ENCODE measurements at regions not wholly inside any gene's neighbourhood (a gene's known extent, or its start where the extent isn't known, plus 50 kb on each side); places are given as distances from the start of the nearest gene placed in this dataset.
A peak's percentile ranks its signal among the peaks of the same experiment; 100 is the strongest.

GRCh38 chr2:16871411-16871810, 205.8 kb upstream of the CYRIA start:
- Mint-ChIP-seq H3K9me3 (peaks cover 3% of the 10 kb centered on the region), H3K36me3 (no peaks in the 10 kb centered on the region), H3K27me3 (peaks cover 0 to 2% of the 10 kb centered on the region in 2 donors), H3K27ac (no peak overlapping the region), H3K4me3 (no peak overlapping the region), H3K4me1 (ENCODE audit: low read depth in 2 of 2) (no peaks in the 10 kb centered on the region)
- no peak for DNase-seq (ENCODE audit: low spot score)
- no peak for ATAC-seq

GRCh38 chr2:16870491-16871076, 204.9 kb upstream of the CYRIA start:
- Mint-ChIP-seq H3K9me3 (peaks cover 3% of the 10 kb centered on the region), H3K4me3 (no peak overlapping the region), H3K4me1 (ENCODE audit: low read depth in 2 of 2) (no peaks in the 10 kb centered on the region), H3K36me3 (no peaks in the 10 kb centered on the region), H3K27me3 (peaks cover 0 to 2% of the 10 kb centered on the region in 2 donors), H3K27ac (no peak overlapping the region)
- no peak for DNase-seq (ENCODE audit: low spot score)
- ATAC-seq: no peak

DNA sequence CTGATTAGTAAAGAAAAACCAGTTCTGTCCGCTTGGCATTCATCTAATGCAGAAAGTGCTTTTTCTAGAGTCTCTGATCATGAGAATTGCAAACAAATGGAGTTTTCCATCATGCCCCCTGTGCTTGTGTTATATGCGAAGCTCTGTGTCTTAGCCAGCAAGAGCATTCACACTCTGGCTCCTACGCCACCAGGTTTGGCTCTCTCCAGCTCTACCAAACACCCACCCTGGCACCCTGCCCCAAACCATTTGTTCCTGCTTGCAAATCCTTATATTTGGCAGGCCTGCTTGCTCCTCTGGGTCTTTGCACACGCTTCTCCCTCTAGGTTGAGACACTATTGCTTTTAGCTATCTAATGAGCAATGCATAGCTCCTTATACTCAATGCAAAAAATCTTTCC, 204.1 kb upstream of the CYRIA start:
- DNase-seq (ENCODE audit: low spot score): no peak
- ATAC-seq: no peak
- peaks cover 0 to 2% of the 10 kb centered on the region in 2 donors for H3K27me3 Mint-ChIP-seq
- H3K36me3 Mint-ChIP-seq: no peaks in the 10 kb centered on the region
- H3K4me3 Mint-ChIP-seq: no peak overlapping the region
- no peaks in the 10 kb centered on the region for H3K4me1 Mint-ChIP-seq (ENCODE audit: low read depth in 2 of 2)
- peaks cover 3% of the 10 kb centered on the region for H3K9me3 Mint-ChIP-seq
- no peak overlapping the region for H3K27ac Mint-ChIP-seq

DNA sequence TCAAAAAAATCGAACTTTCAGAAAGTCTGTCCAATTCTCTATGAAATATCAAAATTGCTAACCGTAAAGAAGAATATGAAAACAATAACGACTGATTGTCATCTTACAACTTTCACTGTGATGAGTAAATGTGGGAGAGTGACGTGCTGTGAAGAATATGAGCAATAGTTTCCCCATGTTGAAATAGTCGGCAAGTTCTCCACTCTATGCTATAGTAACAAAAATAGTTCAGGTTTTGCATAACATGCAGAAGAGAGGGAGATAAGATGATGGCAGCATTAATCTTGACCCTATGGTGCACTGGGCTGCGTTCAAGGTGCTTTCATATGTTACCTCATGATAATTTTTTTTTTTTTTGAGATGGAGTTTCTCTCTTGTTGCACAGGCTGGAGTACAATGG, 196.8 kb upstream of the CYRIA start:
- ATAC-seq (no peak), DNase-seq (ENCODE audit: low spot score) (no peak)
- Mint-ChIP-seq H3K4me3 (no peak overlapping the region), H3K4me1 (ENCODE audit: low read depth in 2 of 2) (no peaks in the 10 kb centered on the region), H3K36me3 (peaks cover 6% of the 10 kb centered on the region), H3K27me3 (peaks cover 0 to 6% of the 10 kb centered on the region in 2 donors), H3K27ac (no peak overlapping the region), H3K9me3 (peaks cover 5% of the 10 kb centered on the region)

DNA sequence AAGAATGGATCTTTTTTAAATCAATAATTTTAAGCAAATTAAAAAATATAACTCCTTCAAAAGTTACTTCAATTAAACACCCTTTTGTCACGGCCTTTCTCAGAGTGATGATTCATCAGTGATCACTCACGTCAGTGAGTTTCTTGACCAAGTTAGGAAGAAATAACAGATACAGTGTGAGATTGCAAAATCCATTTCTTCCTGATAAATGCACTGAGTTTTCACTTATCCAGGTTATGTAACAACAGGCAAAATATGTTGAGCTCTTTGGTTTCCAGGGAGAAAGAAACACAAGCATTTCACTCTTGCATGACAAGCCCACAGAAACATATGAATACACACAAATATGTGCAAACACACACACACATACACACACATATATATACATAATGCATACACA, 195.9 kb upstream of the CYRIA start:
- Mint-ChIP-seq H3K4me1 (ENCODE audit: low read depth in 2 of 2) (no peaks in the 10 kb centered on the region), H3K4me3 (no peak overlapping the region), H3K36me3 (peaks cover 6% of the 10 kb centered on the region), H3K27ac (no peak overlapping the region), H3K9me3 (peaks cover 5% of the 10 kb centered on the region), H3K27me3 (peaks cover 0 to 6% of the 10 kb centered on the region in 2 donors)
- DNase-seq (ENCODE audit: low spot score) (no peak), ATAC-seq (no peak)

DNA sequence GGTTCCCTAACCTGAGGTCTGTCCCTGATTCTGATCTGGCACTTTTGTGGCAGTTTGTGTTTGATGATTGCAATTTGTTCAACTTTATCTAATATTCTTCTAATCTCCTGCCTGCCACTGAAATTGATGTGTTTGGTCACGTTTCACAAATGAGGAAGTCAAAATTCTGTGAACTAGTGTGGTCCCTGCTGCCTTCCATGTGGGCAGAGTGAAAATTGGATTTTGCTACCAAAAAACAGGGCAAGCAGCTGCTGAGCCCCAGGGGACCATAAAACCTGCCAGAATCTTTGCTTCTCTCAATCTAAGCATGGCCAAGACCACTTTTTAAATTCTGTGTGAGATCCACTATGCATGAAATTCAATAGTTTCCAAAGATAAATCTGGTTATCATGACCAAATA, 195.5 kb upstream of the CYRIA start:
- Mint-ChIP-seq H3K4me3 (no peak overlapping the region), H3K27me3 (peaks cover 0 to 6% of the 10 kb centered on the region in 2 donors), H3K27ac (no peak overlapping the region), H3K36me3 (peaks cover 6% of the 10 kb centered on the region), H3K4me1 (ENCODE audit: low read depth in 2 of 2) (no peaks in the 10 kb centered on the region), H3K9me3 (peaks cover 5% of the 10 kb centered on the region)
- ATAC-seq: no peak
- DNase-seq (ENCODE audit: low spot score): no peak

GRCh38 chr2:16860627-16861026, 195.0 kb upstream of the CYRIA start:
- Mint-ChIP-seq H3K27ac (no peak overlapping the region), H3K4me3 (no peak overlapping the region), H3K9me3 (peaks cover 5% of the 10 kb centered on the region), H3K36me3 (peaks cover 6% of the 10 kb centered on the region), H3K4me1 (ENCODE audit: low read depth in 2 of 2) (no peaks in the 10 kb centered on the region), H3K27me3 (peaks cover 0 to 6% of the 10 kb centered on the region in 2 donors)
- DNase-seq (ENCODE audit: low spot score) (no peak), ATAC-seq (no peak)

GRCh38 chr2:16855183-16855582, 189.5 kb upstream of the CYRIA start:
- Mint-ChIP-seq H3K27ac (no peak overlapping the region), H3K9me3 (peaks cover 8% of the 10 kb centered on the region), H3K4me3 (no peak overlapping the region), H3K27me3 (peaks cover 0 to 6% of the 10 kb centered on the region in 2 donors), H3K36me3 (peaks cover 6% of the 10 kb centered on the region), H3K4me1 (ENCODE audit: low read depth in 2 of 2) (no peaks in the 10 kb centered on the region)
- ATAC-seq: peak; percentile 27 to 45
- DNase-seq (ENCODE audit: low spot score): no peak

- Mint-ChIP-seq H3K36me3 (no peaks in the 10 kb centered on the region), H3K4me1 (ENCODE audit: low read depth in 2 of 2) (no peaks in the 10 kb centered on the region), H3K4me3 (no peak overlapping the region), H3K27me3 (no peaks in the 10 kb centered on the region), H3K27ac (no peak overlapping the region), H3K9me3 (peaks cover 6% of the 10 kb centered on the region)
- DNase-seq (ENCODE audit: low spot score) (no peak), ATAC-seq (no peak)
Observed at GRCh38 chr2:16853088-16853487, 187.5 kb upstream of the CYRIA start.

- no peak for ATAC-seq
- H3K36me3 Mint-ChIP-seq: no peaks in the 10 kb centered on the region
- DNase-seq (ENCODE audit: low spot score): no peak
- H3K4me1 Mint-ChIP-seq (ENCODE audit: low read depth in 2 of 2): no peaks in the 10 kb centered on the region
- H3K4me3 Mint-ChIP-seq: no peak overlapping the region
- H3K27me3 Mint-ChIP-seq: no peaks in the 10 kb centered on the region
- H3K27ac Mint-ChIP-seq: no peak overlapping the region
- H3K9me3 Mint-ChIP-seq: peaks cover 3% of the 10 kb centered on the region
Observed at GRCh38 chr2:16852651-16853050, 187.0 kb upstream of the CYRIA start.

GRCh38 chr2:16851126-16851525, 185.5 kb upstream of the CYRIA start:
- Mint-ChIP-seq H3K4me3 (no peak overlapping the region), H3K27me3 (peaks cover 0 to 3% of the 10 kb centered on the region in 2 donors), H3K27ac (no peak overlapping the region), H3K36me3 (no peaks in the 10 kb centered on the region), H3K9me3 (peaks cover 3% of the 10 kb centered on the region), H3K4me1 (ENCODE audit: low read depth in 2 of 2) (no peaks in the 10 kb centered on the region)
- no peak for ATAC-seq
- no peak for DNase-seq (ENCODE audit: low spot score)

GRCh38 chr2:16840496-16841172, 175.0 kb upstream of the CYRIA start:
- Mint-ChIP-seq H3K27me3 (peaks cover 3 to 11% of the 10 kb centered on the region in 2 donors), H3K9me3 (peaks cover 3% of the 10 kb centered on the region), H3K4me1 (ENCODE audit: low read depth in 2 of 2) (no peaks in the 10 kb centered on the region), H3K4me3 (no peak overlapping the region), H3K27ac (no peak overlapping the region), H3K36me3 (no peaks in the 10 kb centered on the region)
- no peak for ATAC-seq
- DNase-seq (ENCODE audit: low spot score): no peak

DNA sequence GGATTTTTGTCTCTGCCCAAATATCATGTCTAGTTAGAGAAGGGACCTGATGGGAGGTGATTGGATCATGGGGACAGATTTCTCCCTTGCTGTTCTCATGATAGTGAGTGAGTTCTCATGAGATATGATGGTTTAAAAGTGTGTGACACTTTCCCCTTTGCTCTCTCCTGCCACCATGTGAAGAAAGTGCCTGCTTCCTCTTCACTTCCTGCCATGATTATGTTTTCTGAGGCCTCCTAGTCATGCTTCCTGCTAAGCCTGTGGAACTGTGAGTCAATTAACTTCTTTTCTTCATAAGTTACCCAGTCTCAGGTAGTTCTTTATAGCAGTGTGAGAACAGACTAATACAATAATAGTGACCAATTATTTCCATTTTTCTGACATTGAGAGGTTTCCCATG, 167.3 kb upstream of the CYRIA start:
- DNase-seq (ENCODE audit: low spot score): no peak
- no peak for ATAC-seq
- Mint-ChIP-seq H3K9me3 (no peaks in the 10 kb centered on the region), H3K4me3 (no peak overlapping the region), H3K27ac (no peak overlapping the region), H3K4me1 (ENCODE audit: low read depth in 2 of 2) (no peaks in the 10 kb centered on the region), H3K27me3 (peaks cover 3 to 10% of the 10 kb centered on the region in 2 donors), H3K36me3 (no peaks in the 10 kb centered on the region)

DNA sequence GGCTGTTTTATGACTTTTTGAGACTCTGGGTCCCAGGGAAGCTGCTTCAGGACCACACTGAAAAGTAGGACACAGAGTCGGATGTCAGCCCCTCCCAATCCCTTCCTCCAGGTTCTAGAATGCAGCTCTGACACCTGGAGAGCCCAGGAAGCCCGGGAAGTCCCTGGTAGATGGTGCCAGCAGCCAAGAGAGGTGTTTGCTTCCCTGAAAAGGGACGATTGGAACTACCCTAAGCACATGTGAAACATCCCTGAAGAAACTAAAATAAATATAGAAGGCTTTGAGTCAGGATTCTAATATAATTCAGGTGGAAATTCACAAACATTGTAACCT, 163.2 kb upstream of the CYRIA start:
- H3K4me1 Mint-ChIP-seq (ENCODE audit: low read depth in 2 of 2): no peaks in the 10 kb centered on the region
- H3K4me3 Mint-ChIP-seq: no peak overlapping the region
- H3K27me3 Mint-ChIP-seq: peaks cover 8 to 20% of the 10 kb centered on the region in 2 donors
- H3K36me3 Mint-ChIP-seq: no peaks in the 10 kb centered on the region
- no peak for DNase-seq (ENCODE audit: low spot score)
- H3K27ac Mint-ChIP-seq: no peak overlapping the region
- peaks cover 2% of the 10 kb centered on the region for H3K9me3 Mint-ChIP-seq
- ATAC-seq: no peak
